Caco-2 (cell line): ENCODE measurements at regions not wholly inside any gene's neighbourhood (a gene's known extent, or its start where the extent isn't known, plus 50 kb on each side); places are given as distances from the start of the nearest gene placed in this dataset.

Experiments
- BruUV-seq: library from RNA; stranded (reverse); fragments of 400-500 nt; replicated peaks from 2 replicates; lab custom pipeline; 2021; lab: Mats Ljungman, UMichigan
- CTCF ChIA-PET: fragments of 300-600 bp; sonication (Branson Sonifier 250); formaldehyde crosslinking; loops from one replicate; lab custom pipeline; 2022; ENCODE audit warnings: antibody characterized with exemption; lab: Charles Lee
- POLR2A ChIA-PET: fragments of 300-600 bp; sonication (Branson Sonifier 250); formaldehyde crosslinking; loops from one replicate; lab custom pipeline; 2022; ENCODE audit warnings: antibody characterized with exemption; lab: Charles Lee
- DNase-seq, 2 experiments: peaks; one replicate each; pipeline versions ENCODE4 v3.0.0 to v3.0.0-alpha.2; 2020 to 2022
- H3K27me3 ChIP-seq: replicated peaks from 2 replicates; pipeline ENCODE4 v1.6.0; 2011; ENCODE audit warnings: low read length; ENCODE audit not compliant: control insufficient read depth, insufficient read depth
- H3K36me3 ChIP-seq: 2 replicates; pipeline ENCODE4 v1.5.1; 2011; ENCODE audit warnings: low read length; ENCODE audit not compliant: control insufficient read depth, insufficient read depth
- H3K4me1 ChIP-seq: fragments of 250-450 bp; sonication (Bioruptor Pico); 2 replicates; pipeline ENCODE4 v1.5.1; 2020; ENCODE audit warnings: mild to moderate bottlenecking
- H3K4me3 ChIP-seq: 2 replicates; pipeline ENCODE4 v1.5.1; 2011; ENCODE audit warnings: low read depth, mild to moderate bottlenecking, control low read depth, low read length
- H3K9me3 ChIP-seq: fragments of 250-450 bp; sonication (Bioruptor Pico); 2 replicates; pipeline ENCODE4 v1.5.1; 2020; ENCODE audit warnings: mild to moderate bottlenecking, moderate library complexity
- H3K27ac Mint-ChIP-seq: one replicate; pipeline ENCODE4 v1.8.0; 2022; ENCODE audit warnings: mixed read lengths; ENCODE audit not compliant: unreplicated experiment
- H3K27me3 Mint-ChIP-seq: one replicate; pipeline ENCODE4 v1.8.0; 2022; ENCODE audit warnings: mixed read lengths; ENCODE audit not compliant: insufficient read depth, unreplicated experiment
- H3K36me3 Mint-ChIP-seq: one replicate; pipeline ENCODE4 v1.8.0; 2022; ENCODE audit warnings: mild to moderate bottlenecking, mixed read lengths; ENCODE audit not compliant: insufficient read depth, unreplicated experiment
- H3K4me1 Mint-ChIP-seq: one replicate; pipeline ENCODE4 v1.8.0; 2022; ENCODE audit warnings: low read depth, mixed read lengths; ENCODE audit not compliant: unreplicated experiment
- H3K4me3 Mint-ChIP-seq: one replicate; pipeline ENCODE4 v1.8.0; 2022; ENCODE audit warnings: mild to moderate bottlenecking, moderate library complexity, mixed read lengths; ENCODE audit not compliant: unreplicated experiment
- H3K9me3 Mint-ChIP-seq: one replicate; pipeline ENCODE4 v1.8.0; 2022; ENCODE audit warnings: mixed read lengths; ENCODE audit not compliant: unreplicated experiment
- CTCF ChIP-seq, 2 experiments: fragments of 200-600 bp in 1 of 2; IDR thresholded peaks; 1 replicate in 1 of 2; 2 replicates in 1 of 2; pipeline versions ENCODE4 v1.5.1 to v1.8.0; 2011 to 2022; ENCODE audit warnings: antibody characterized with exemption in 1 of 2, control low read depth in 1 of 2, inconsistent platforms in 1 of 2, low read depth in 1 of 2, low read length in 1 of 2, mild to moderate bottlenecking in 1 of 2, moderate library complexity in 1 of 2; ENCODE audit not compliant: insufficient read depth in 1 of 2, severe bottlenecking in 1 of 2, unreplicated experiment in 1 of 2
- intact Hi-C: fragments of 100-400 bp; cut with micrococcal nuclease; formaldehyde crosslinking; loops from one replicate; pipeline ENCODE4 v1.10.0; 2022; ENCODE audit not compliant: unreplicated experiment

DNA sequence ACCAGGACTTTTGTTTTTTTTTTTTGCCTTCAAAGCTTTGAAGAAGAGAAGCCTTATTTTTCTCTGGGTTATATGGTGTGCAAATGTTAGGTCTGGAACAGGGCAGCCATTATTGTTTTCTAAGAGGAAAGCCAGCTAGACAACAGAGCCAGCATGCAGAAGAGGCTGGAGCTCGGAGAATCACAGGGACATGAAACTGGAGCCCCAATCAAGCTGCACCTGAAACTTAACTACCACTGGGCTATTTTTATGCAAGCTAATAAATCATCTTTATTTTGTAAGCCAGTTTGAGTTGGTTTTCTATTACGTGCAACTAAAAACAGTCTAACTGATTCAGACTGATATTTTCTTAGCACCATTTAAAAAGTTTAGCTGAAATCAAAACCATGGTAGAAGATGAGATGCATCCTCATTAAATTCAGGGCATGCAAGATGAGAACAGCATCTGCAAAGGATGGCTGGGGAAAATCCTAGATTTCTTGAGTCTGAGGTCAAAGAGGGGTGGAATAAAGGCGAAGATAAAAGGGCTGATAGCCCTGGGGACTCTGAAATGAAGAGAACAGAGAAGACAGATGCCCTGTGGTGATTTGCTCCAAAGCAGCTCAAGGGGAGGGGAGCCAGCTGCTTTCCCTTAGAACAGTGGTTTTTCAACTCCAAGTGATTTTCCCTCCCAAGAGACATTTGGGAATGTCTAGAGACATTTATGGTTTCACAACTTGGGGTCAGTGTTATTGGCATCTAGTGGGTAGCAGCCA, 177.1 kb upstream of the WSCD1 start:
- Mint-ChIP-seq H3K36me3 (no peaks in the 10 kb centered on the region), H3K4me1 (no peaks in the 10 kb centered on the region), H3K27ac (no peak overlapping the region), H3K27me3 (peaks cover 13% of the 10 kb centered on the region), H3K4me3 (no peak overlapping the region), H3K9me3 (no peaks in the 10 kb centered on the region)
- H3K9me3 ChIP-seq: no peaks in the 10 kb centered on the region
- H3K27me3 ChIP-seq: no peaks in the 10 kb centered on the region
- H3K4me3 ChIP-seq: no peak overlapping the region
- no TSS peak for BruUV-seq
- TF ChIP-seq CTCF (IDR thresholded peaks at IDR 0.05; ENCODE audit: insufficient read depth in 1 of 2, low read depth in 1 of 2, low read length in 1 of 2, severe bottlenecking in 1 of 2, unreplicated experiment in 1 of 2): no peak
- no peaks in the 10 kb centered on the region for H3K4me1 ChIP-seq
- intact Hi-C loops: no loop called here
- ChIA-PET CTCF (no interaction called here), POLR2A (no interaction called here)
- no peaks in the 10 kb centered on the region for H3K36me3 ChIP-seq
- DNase-seq: no peak

- TF ChIP-seq CTCF (IDR thresholded peaks at IDR 0.05; ENCODE audit: insufficient read depth in 1 of 2, low read depth in 1 of 2, low read length in 1 of 2, severe bottlenecking in 1 of 2, unreplicated experiment in 1 of 2): no peak
- H3K36me3 Mint-ChIP-seq: no peaks in the 10 kb centered on the region
- ChIA-PET CTCF (no interaction called here), POLR2A (no interaction called here)
- DNase-seq: no peak
- H3K27me3 Mint-ChIP-seq: peaks cover 13% of the 10 kb centered on the region
- H3K9me3 Mint-ChIP-seq: no peaks in the 10 kb centered on the region
- intact Hi-C loops: no loop called here
- Histone ChIP-seq H3K9me3 (no peaks in the 10 kb centered on the region), H3K36me3 (no peaks in the 10 kb centered on the region), H3K27me3 (no peaks in the 10 kb centered on the region), H3K4me3 (no peak overlapping the region), H3K4me1 (no peaks in the 10 kb centered on the region)
- H3K4me1 Mint-ChIP-seq: no peaks in the 10 kb centered on the region
- H3K27ac Mint-ChIP-seq: no peak overlapping the region
- BruUV-seq: no TSS peak
- H3K4me3 Mint-ChIP-seq: no peak overlapping the region
Measured at GRCh38 chr17:5893741-5894140, 176.4 kb upstream of the WSCD1 start.

- no TSS peak for BruUV-seq
- no peaks in the 10 kb centered on the region for H3K9me3 ChIP-seq
- Mint-ChIP-seq H3K9me3 (no peaks in the 10 kb centered on the region), H3K27ac (no peak overlapping the region), H3K36me3 (no peaks in the 10 kb centered on the region), H3K27me3 (peaks cover 13% of the 10 kb centered on the region), H3K4me1 (no peaks in the 10 kb centered on the region), H3K4me3 (no peak overlapping the region)
- CTCF ChIA-PET: no interaction called here
- H3K4me1 ChIP-seq: no peaks in the 10 kb centered on the region
- POLR2A ChIA-PET: no interaction called here
- no peaks in the 10 kb centered on the region for H3K27me3 ChIP-seq
- DNase-seq: no peak
- H3K36me3 ChIP-seq: no peaks in the 10 kb centered on the region
- intact Hi-C loops: no loop called here
- no peak for TF ChIP-seq CTCF (IDR thresholded peaks at IDR 0.05; ENCODE audit: insufficient read depth in 1 of 2, low read depth in 1 of 2, low read length in 1 of 2, severe bottlenecking in 1 of 2, unreplicated experiment in 1 of 2)
- H3K4me3 ChIP-seq: no peak overlapping the region
Measured at GRCh38 chr17:5895276-5895675, 174.9 kb upstream of the WSCD1 start.
